Stimulated activated CD4-positive, alpha-beta T cell treated with anti-CD3 and anti-CD28 coated beads, Interleukin-1b, Interleukin-23, amount 100 ng/mL, for 48 hours (primary cell): ENCODE measurements at regions not wholly inside any gene's neighbourhood (a gene's known extent, or its start where the extent isn't known, plus 50 kb on each side); places are given as distances from the start of the nearest gene placed in this dataset.

ENCODE experiments used
- DNase-seq: peaks from one replicate; pipeline ENCODE4 v3.0.0-alpha.2; 2020

DNA sequence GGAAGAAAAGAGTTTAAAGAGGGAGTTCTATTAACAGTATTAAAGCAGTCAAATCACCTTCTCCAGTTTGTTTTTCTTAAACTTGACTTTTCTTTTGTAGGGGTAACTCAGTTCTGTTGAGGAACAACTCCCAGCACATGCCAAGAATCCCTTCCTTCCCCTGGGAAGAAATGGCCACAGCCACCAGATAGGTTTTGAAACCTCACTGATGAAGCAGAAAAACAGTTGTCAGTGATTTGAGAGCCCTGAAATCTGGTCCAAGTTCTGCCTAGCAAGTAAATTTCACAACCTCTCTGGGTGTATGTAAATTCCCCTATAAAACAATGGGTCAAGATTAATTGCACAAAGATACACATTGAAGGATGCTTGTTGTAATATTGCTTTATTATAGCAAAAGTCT, 167.1 kb downstream of the DHX15 start:
- no peak for DNase-seq

- no peak for DNase-seq
Observed at GRCh38 chr4:24416293-24416692, 168.1 kb downstream of the DHX15 start.

GRCh38 chr4:24413311-24413784, 171.0 kb downstream of the DHX15 start:
- DNase-seq, result no peak

DNA sequence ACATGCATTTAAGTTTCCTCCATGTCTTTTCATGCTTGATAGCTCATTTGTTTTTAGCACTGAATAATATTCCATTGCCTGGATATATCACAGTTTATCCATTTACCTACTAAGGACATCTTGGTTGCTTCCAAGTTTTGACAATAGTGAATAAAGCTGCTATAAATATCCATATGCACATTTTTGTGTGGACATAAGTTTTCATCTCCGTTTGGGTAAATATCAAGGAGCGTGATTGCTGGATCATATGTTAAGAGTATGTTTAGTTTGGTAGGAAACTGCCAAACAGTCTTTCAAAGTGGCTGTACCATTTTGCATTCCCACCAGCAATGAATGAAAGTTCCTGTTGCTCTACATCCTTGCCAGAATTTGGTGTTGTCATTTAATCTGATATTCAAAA, 172.5 kb downstream of the DHX15 start:
- no peak for DNase-seq

DNA sequence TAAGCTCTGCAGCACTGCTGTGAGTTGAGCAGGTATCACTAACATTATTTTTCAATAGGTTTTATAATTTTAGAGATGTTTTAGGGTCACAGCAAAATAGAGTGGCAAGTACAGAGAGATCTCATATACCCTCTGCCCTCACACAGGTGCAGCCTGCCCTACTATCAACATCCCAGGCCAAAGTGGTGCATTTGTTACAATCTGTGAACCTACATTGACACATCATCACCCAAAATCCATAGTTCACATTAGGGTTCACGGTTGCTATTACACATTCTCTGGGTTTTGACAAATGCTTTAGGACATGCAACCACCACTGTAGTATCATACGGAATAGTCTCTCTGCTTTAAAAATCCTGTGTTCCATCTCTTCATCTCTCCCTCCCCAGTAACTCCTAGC, 173.1 kb downstream of the DHX15 start:
- no peak for DNase-seq

- no peak for DNase-seq
Observed at GRCh38 chr4:24408640-24409039, 175.7 kb downstream of the DHX15 start.

DNA sequence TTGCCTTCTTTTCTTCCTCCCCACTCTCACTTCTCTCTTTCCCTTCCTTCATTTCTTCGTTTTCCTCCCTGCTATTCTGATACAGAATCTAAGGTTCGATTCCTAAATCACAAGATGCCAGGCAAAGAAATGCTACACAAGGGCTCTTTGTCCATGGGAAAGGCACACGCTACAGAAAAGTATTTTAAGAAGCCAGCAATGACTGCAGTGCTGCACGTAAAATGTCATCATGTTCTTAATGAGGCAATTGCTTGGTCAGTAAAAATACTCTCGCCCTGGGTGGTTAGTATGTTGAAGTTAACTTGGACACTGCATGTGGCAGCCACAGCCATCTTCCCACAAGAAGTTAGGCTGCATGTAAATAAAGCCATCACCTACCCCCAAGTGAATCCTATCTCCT, 178.4 kb downstream of the DHX15 start:
- no peak for DNase-seq

- no peak for DNase-seq
Observed at GRCh38 chr4:24405341-24405740, 179.0 kb downstream of the DHX15 start.

DNA sequence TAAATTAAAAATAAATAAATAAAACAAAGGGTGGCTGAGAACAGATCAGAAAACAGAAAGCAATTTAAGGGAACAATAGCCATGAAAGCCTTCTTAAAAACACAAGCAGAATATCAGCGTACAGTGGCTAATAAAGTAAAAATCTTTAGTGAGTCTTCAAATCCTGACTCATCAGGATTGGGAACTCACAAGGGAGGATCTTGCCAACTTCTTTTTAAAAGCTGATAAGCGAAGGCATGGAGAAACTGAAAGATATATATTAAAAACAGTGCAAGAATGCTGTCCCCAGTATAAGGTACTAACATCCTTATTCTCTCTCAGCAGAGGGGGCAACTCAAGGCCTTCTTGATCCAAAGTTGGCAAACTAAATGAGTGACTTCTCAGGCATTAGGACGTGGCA, 180.1 kb downstream of the DHX15 start:
- no peak for DNase-seq

DNA sequence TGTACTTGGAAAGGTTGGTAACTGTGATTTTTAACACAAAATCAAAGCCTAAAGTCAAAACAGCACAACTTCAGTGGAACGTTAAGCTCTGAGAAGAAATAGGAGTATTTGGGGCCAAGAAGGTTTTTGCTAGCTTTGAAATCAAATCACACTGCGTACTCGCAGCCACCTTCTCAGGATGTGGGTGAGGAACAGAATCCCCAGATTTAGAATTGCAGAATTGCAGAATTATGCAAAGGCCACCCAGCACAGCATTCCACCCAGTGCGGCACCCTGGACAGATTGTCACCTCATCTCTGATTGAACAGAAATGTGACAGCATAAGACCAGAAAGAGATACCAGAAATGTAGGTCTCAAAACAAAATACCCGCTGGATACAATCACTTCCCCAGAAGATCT, 181.1 kb downstream of the DHX15 start:
- no peak for DNase-seq

DNA sequence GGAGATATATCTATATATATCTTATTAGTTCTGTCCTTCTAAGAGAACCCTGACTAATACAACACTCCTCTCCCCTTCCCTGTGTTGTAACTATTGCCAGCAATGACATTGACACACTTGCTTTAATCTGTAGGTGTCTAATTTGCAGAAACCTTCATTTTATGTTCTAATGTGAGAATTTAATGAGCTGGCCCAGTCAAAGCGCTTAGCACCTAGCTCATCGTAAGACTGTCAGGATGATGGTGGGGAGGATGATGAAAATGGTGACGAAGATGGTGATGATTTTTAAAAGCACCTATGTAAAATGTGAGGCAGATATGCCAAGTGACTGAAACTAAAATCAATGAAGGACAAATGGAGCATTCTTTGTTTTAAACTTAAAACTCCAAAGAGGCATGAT, 183.8 kb downstream of the DHX15 start:
- DNase-seq, result no peak

DNA sequence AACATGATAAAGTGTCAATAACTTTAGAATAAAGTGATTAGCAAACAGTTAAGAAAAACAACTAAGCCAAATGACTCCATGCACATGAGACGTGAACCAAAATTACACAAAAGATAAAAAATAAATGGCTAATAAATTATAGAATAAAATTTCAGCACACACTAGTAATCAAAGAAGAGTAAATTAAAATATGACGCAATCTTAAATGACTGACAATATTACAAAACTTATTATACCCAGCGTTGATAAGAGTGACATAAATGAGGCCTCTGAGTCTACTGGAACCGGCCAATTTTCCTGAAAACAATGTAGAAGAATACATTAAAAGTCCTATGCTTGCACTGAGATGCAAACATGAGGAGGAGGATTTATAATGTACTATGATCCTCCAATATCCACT, 187.4 kb downstream of the DHX15 start:
- no peak for DNase-seq

- DNase-seq, result no peak
Observed at GRCh38 chr4:24395937-24396336, 188.4 kb downstream of the DHX15 start.

DNA sequence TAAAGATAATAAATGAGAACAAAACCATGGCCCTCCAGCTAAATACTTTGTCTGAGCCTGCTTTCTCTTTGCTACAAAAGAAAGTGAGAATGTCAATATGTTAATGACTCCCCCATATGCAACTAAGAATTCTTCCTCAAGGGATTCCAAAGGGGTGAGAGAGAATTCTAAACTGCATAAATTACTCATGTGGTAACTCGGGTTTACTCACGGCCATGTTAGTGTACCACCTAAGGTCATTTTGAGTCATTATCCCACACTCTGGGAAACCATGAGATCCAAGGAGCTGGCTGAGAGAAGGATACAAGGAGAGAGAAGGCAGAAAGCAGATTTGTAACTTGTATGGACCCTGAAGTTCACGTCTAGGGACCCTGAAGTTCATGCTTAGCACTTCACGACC, 190.3 kb downstream of the DHX15 start:
- no peak for DNase-seq

DNA sequence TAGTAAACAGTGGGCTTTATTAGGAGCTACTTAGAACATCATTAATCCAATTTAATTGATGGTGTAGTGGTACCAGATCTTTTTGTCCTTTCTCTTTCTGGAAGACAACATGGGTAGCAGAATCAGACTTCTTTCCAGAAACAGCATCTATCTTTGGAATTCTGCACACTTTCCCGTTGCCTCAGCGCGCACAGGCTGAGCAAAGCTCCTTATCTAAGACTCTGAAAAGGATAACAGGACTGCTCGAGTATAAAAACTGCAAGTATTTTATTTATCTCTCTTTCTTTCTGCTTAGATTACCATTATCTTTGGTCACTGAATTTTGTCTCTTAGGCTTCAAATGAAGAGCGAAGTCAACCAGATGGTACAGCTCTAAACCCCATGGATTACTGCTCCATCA, 191.7 kb downstream of the DHX15 start:
- DNase-seq, result no peak

GRCh38 chr4:24382381-24382780, 202.0 kb downstream of the DHX15 start:
- DNase-seq, result no peak

DNA sequence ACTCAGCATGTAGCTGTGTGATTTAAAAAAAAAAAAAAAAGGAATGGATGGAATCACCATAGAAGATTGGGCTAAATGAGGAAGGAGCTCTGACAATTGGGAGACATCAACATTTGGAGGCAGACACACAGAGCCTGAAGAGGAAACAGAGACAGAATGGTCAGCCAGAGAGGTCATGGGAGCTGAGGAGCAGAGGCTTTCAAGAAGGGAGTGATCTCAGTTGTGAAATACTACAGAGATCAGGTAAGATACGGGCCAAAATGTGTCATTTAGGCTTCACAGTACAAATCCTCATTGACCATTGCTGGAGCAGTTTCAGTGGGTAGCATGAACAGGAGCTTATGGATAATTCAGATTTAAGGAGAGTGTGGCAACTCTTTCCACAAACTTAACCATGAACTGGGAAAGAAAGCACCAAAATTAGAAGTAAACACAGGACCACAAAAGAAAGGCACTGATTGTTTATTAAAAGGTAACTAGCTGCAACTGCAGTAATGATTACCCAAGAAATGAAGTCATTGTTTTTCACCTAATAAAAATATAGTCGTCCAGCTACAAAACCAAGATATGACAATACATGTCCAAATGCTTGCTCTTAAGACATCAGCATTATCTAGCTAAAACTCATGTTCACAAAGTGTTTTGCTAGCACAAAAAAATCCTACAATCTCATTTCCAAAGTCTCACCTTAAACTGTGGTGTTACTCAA, 203.2 kb downstream of the DHX15 start:
- no peak for DNase-seq

DNA sequence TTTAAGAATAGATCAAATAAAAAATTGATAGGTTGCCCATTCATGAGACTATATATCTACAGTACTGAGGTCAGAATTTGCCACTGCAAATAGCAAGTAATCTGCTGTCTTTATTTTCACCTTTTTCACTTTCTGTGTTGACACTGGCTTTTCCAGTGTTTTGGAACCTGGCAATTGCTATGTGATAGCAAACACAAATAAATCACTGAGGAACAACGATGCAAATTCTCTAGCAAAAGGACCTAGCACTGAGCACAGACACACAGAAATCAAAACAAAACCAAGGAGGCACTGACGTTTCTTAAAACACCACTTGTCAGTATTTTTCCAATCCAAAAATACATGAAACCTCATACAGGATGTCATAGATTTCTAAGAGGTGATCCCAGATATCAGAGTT, 210.7 kb downstream of the DHX15 start:
- DNase-seq, result no peak

DNA sequence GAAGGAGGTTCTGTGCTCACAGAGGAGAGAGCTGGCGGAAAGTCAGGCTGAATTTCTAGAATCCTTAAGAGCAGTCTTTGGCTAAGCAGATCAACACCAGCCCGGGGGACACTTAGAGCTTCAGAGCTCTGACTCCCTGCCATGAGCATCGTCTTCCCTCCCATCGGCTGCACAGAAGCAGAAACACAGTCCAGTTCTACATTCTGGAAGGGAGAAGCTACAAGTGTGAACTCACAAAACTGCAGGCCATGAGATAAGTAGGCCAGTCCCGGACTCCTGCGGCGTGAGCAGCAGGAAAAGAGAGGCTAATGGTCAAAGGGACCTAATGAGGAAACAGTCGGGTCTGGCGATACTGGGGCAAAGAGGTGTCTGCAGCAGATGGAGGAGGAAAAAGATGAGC, 211.5 kb downstream of the DHX15 start:
- no peak for DNase-seq

- no peak for DNase-seq
Observed at GRCh38 chr4:24372341-24372740, 212.0 kb downstream of the DHX15 start.

GRCh38 chr4:24370421-24370820, 213.9 kb downstream of the DHX15 start:
- DNase-seq, result no peak

DNA sequence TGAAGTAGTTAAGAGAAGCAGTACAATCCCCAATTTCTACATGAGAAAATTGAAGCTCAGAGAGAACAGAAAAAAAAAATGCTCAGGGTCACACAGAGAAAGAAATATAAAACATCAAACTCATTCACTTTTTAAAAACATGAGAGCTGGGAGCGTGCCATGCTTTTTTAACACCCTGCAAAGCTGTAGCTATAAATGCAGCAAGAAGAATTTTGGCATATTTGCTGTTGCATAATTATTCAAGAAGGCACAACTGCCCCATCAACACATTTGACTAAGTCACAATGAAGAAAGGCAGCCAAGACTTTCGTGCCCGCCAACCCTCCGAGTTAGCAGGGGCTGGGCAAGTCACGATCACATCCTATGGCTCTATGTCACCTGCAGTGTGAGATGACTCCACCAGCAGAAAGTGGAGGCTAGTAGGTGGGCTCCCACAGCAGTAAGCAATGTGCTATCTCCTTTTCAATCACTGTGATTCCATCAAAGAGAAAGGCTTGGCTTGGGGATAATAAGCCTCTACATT, 214.8 kb downstream of the DHX15 start:
- DNase-seq, result no peak

GRCh38 chr4:24368801-24369200, 215.6 kb downstream of the DHX15 start:
- no peak for DNase-seq

GRCh38 chr4:24364852-24365251, 219.5 kb downstream of the DHX15 start:
- DNase-seq, result no peak

- no peak for DNase-seq
Observed at GRCh38 chr4:24364249-24364648, 220.1 kb downstream of the DHX15 start.
